IMR-90 (cell line): ENCODE measurements at regions not wholly inside any gene's neighbourhood (a gene's known extent, or its start where the extent isn't known, plus 50 kb on each side); places are given as distances from the start of the nearest gene placed in this dataset.

Experiments used
- ATAC-seq: fragments of 200-7000 bp; cut with Tn5 transposase; 2 replicates; pipeline ENCODE4 v1.9.1; 2020; ENCODE audit warnings: low read depth, mild to moderate bottlenecking, moderate library complexity
- BruUV-seq: library from RNA; stranded (reverse); fragments of 400-500 nt; replicated peaks from 2 replicates; lab custom pipeline; 2021; lab: Mats Ljungman, UMichigan
- CTCF ChIA-PET: fragments of 300-600 bp; formaldehyde crosslinking; extraction: SDS; loops from one replicate; lab custom pipeline; 2021; ENCODE audit warnings: antibody characterized with exemption; lab: Yijun Ruan, JAX
- POLR2A ChIA-PET: fragments of 300-600 bp; sonication (Branson Sonifier 250); formaldehyde crosslinking; loops from one replicate; lab custom pipeline; 2022; ENCODE audit warnings: antibody characterized with exemption; ENCODE audit not compliant: unreplicated experiment; lab: Charles Lee
- DNase-seq: peaks from one replicate; pipeline ENCODE4 v3.0.0; 2013
- H2AFZ ChIP-seq: replicated peaks from 2 replicates; pipeline ENCODE3; 2013; ENCODE audit warnings: low read length, mild to moderate bottlenecking; ENCODE audit not compliant: poor library complexity
- H2AK5ac ChIP-seq: 2 replicates; pipeline ENCODE4 v1.6.1; 2013; ENCODE audit warnings: low read depth, low read length, inconsistent platforms
- H2AK9ac ChIP-seq: replicated peaks from 2 replicates; pipeline ENCODE3; 2013; ENCODE audit warnings: mild to moderate bottlenecking, low read depth, low read length, moderate library complexity; ENCODE audit not compliant: poor library complexity
- H2BK120ac ChIP-seq: 2 replicates; pipeline ENCODE4 v1.6.1; 2013; ENCODE audit warnings: low read depth, low read length, inconsistent platforms
- H2BK15ac ChIP-seq: 3 replicates; pipeline ENCODE4 v1.6.1; 2013; ENCODE audit warnings: low read depth, low read length, inconsistent platforms
- H2BK20ac ChIP-seq: 2 replicates; pipeline ENCODE4 v1.6.1; 2013; ENCODE audit warnings: low read depth, mild to moderate bottlenecking, inconsistent platforms, low read length, moderate library complexity
- H2BK5ac ChIP-seq: 2 replicates; pipeline ENCODE4 v1.6.1; 2013; ENCODE audit warnings: mild to moderate bottlenecking, low read depth, low read length, inconsistent platforms; ENCODE audit not compliant: poor library complexity, severe bottlenecking
- H3K14ac ChIP-seq: replicated peaks from 2 replicates; pipeline ENCODE4 v1.6.1; 2013; ENCODE audit warnings: low read depth, low read length, inconsistent platforms
- H3K18ac ChIP-seq: 2 replicates; pipeline ENCODE4 v1.6.1; 2013; ENCODE audit warnings: low read depth, low read length, control low read depth
- H3K23ac ChIP-seq: 2 replicates; pipeline ENCODE4 v1.6.1; 2013; ENCODE audit warnings: low read depth, low read length, inconsistent platforms
- H3K27ac ChIP-seq: 2 replicates; pipeline ENCODE4 v1.5.1; 2013; ENCODE audit warnings: mild to moderate bottlenecking, control low read depth, low read length; ENCODE audit not compliant: insufficient read depth
- H3K27me3 ChIP-seq: 2 replicates; pipeline ENCODE4 v1.6.1; 2013; ENCODE audit warnings: low read length; ENCODE audit not compliant: control insufficient read depth, insufficient read depth
- H3K36me3 ChIP-seq: 2 replicates; pipeline ENCODE4 v1.6.1; 2013; ENCODE audit warnings: low read length, mixed read lengths; ENCODE audit not compliant: control insufficient read depth, insufficient read depth
- H3K4ac ChIP-seq: 2 replicates; pipeline ENCODE4 v1.6.1; 2013; ENCODE audit warnings: low read depth, low read length, inconsistent platforms
- H3K4me1 ChIP-seq: 2 replicates; pipeline ENCODE4 v1.6.1; 2013; ENCODE audit warnings: low read length, mixed read lengths; ENCODE audit not compliant: control insufficient read depth, insufficient read depth
- H3K4me2 ChIP-seq: 2 replicates; pipeline ENCODE4 v1.6.1; 2013; ENCODE audit warnings: low read depth, mild to moderate bottlenecking, control low read depth, low read length, moderate library complexity
- H3K4me3 ChIP-seq: 2 replicates; pipeline ENCODE4 v1.5.1; 2013; ENCODE audit warnings: low read depth, mild to moderate bottlenecking, control low read depth, low read length, moderate library complexity; ENCODE audit not compliant: insufficient read depth
- H3K56ac ChIP-seq: 2 replicates; pipeline ENCODE4 v1.6.1; 2013; ENCODE audit warnings: low read length, inconsistent platforms; ENCODE audit not compliant: insufficient read depth; ENCODE audit errors: extremely low read depth
- H3K79me1 ChIP-seq, 2 experiments: 2 replicates each; pipeline ENCODE4 v1.6.1; 2013; ENCODE audit warnings: low read length in 2 of 2, inconsistent platforms in 1 of 2, low read depth in 1 of 2
- H3K9ac ChIP-seq: 2 replicates; pipeline ENCODE4 v1.6.1; 2013; ENCODE audit warnings: low read depth, low read length, control low read depth
- H3K9me1 ChIP-seq: 2 replicates; pipeline ENCODE4 v1.6.1; 2013; ENCODE audit warnings: low read length, inconsistent platforms; ENCODE audit not compliant: insufficient read depth
- H3K9me3 ChIP-seq: 2 replicates; pipeline ENCODE4 v1.6.1; 2013; ENCODE audit warnings: low read length; ENCODE audit not compliant: control insufficient read depth, insufficient read depth
- H4K20me1 ChIP-seq: 2 replicates; pipeline ENCODE4 v1.6.1; 2013; ENCODE audit warnings: low read length, inconsistent platforms; ENCODE audit not compliant: insufficient read depth
- H4K5ac ChIP-seq: 2 replicates; pipeline ENCODE4 v1.6.1; 2013; ENCODE audit warnings: mild to moderate bottlenecking, low read depth, low read length, control low read depth
- H4K8ac ChIP-seq, 2 experiments: 2 replicates each; pipeline ENCODE4 v1.6.1; 2013; ENCODE audit warnings: low read depth in 2 of 2, low read length in 2 of 2, control low read depth in 1 of 2, inconsistent platforms in 1 of 2
- H4K91ac ChIP-seq: 2 replicates; pipeline ENCODE4 v1.6.1; 2013; ENCODE audit warnings: low read depth, low read length, inconsistent platforms; ENCODE audit not compliant: insufficient read depth
- BHLHE40 ChIP-seq: fragments of 150-350 bp; IDR thresholded peaks from 2 replicates; pipeline ENCODE4 v1.6.1; 2016; ENCODE audit warnings: mild to moderate bottlenecking, low read depth, low read length
- MAZ ChIP-seq: IDR thresholded peaks from 2 replicates; pipeline ENCODE4 v1.6.1; 2012; ENCODE audit warnings: low read depth, mild to moderate bottlenecking, low read length, improper control_type of control experiment, moderate library complexity, borderline replicate concordance
- NFE2L2 ChIP-seq: fragments of 150-350 bp; IDR thresholded peaks from 2 replicates; pipeline ENCODE4 v1.6.1; 2016; ENCODE audit warnings: low read depth, mild to moderate bottlenecking, low read length
- WGBS, 2 experiments: methylation state at CpG; one replicate each; pipeline versions ENCODE4 v1.1.5 to v1.1.7; 2013; ENCODE audit warnings: missing lambda C conversion rate in 2 of 2; ENCODE audit not compliant: insufficient read length in 1 of 2; ENCODE audit errors: extremely low coverage in 2 of 2; 5-methylcytosine and 5-hydroxymethylcytosine counted together
- dilution Hi-C: fragments of 300-500 bp; cut with HindIII; formaldehyde crosslinking; loops from one replicate; pipeline ENCODE4 v1.14.3; 2018; ENCODE audit warnings: low sequenced_read_pairs; ENCODE audit not compliant: unreplicated experiment
- in situ Hi-C: fragments of 300-500 bp; cut with MboI; formaldehyde crosslinking; loops from 3 replicates; pipeline ENCODE4 v1.14.3; 2019; ENCODE audit warnings: low sequenced_read_pairs, inconsistent platforms, mixed read lengths
- intact Hi-C: fragments of 100-400 bp; cut with micrococcal nuclease; formaldehyde crosslinking; loops from 2 replicates; pipeline ENCODE4 v1.10.0; 2022

DNA sequence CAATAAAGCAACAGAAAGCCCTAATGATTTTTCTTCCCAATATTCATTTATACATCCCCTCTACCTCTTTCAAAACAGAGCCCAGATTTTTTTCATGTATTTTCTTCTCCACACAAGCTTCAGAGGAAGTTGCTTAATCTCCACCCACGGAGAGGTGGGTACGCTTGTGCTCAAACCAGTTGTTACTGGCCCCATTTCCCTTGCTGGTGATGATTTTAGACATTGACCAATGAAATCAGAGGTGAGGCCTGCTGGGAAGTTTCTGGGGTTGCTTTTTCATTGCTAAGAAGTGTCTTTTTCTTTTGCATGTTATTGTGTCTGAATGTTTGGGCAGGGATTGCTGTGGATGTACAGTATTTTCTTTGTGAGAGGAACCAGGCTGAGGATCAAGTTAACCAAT is 448.1 kb upstream of the B3GALT2 start:
- intact Hi-C loops: no loop called here

More for the DNA sequence above, 448.1 kb upstream of the B3GALT2 start:
- Histone ChIP-seq H4K20me1 (no peaks in the 10 kb centered on the region), H2BK20ac (no peak overlapping the region), H2BK15ac (no peak overlapping the region), H3K36me3 (no peaks in the 10 kb centered on the region), H3K27me3 (no peaks in the 10 kb centered on the region), H3K14ac (0 out of 2 replicates have a peak overlapping the region, but pooled peaks have one; percentile 41), H3K9me1 (no peaks in the 10 kb centered on the region), H2AK9ac (no peak overlapping the region), H3K18ac (no peak overlapping the region), H3K4ac (no peak overlapping the region), H2BK5ac (no peak overlapping the region), H4K5ac (no peak overlapping the region), H4K8ac (no peak overlapping the region), H3K9ac (no peak overlapping the region), H3K56ac (no peak overlapping the region), H2AFZ (no peak overlapping the region), H3K9me3 (no peaks in the 10 kb centered on the region), H3K4me2 (no peak overlapping the region), H4K91ac (no peak overlapping the region), H3K23ac (no peak overlapping the region), H3K4me3 (no peak overlapping the region), H2BK120ac (no peak overlapping the region), H3K27ac (no peak overlapping the region), H2AK5ac (no peak overlapping the region), H3K4me1 (no peaks in the 10 kb centered on the region), H3K79me1 (no peaks in the 10 kb centered on the region)
- WGBS, 2 experiments: no CpG with 5 or more reads among the region's 2 CpGs
- TF ChIP-seq MAZ (no peak), NFE2L2 (no peak), BHLHE40 (no peak)
- no TSS peak for BruUV-seq
- dilution Hi-C loops: no loop called here
- in situ Hi-C loops: no loop called here
- ChIA-PET POLR2A (no interaction called here), CTCF (interaction anchor here (0.6 kb wide), 1 partner anchor 659 kb away, joined by 3 read pairs; no protein-coding TSS in a partner anchor)
- DNase-seq (no peak), ATAC-seq (no peak)
